ENCODE measurements at regions not wholly inside any gene's neighbourhood (a gene's known extent, or its start where the extent isn't known, plus 50 kb on each side); places are given as distances from the start of the nearest gene placed in this dataset.

DNA sequence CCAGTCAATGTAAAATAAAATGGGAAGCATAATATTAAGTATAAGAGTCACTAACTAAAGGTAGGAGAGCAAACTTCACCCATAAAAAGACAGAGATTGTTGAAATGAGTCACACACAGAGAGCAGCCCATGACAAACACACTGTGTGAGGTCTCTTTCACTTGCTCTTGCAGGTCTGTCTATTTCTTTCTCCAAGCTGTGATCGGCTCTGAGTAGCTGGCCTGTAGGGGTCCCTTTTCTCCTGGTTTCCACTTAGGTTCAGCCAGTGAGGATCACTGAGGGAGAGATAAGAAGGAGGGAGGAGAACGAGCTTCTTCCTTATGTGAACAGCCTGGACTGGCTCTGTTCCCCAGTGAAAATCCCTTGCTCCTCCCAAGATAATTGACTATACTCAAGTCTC is 133.7 kb upstream of the HS3ST3A1 start:
- Histone ChIP-seq H3K4me3 (ENCODE audit: low read length in 3 of 3) (no peak overlapping the region), H3K9me3 (ENCODE audit: control insufficient read depth in 3 of 3, low read length in 3 of 3) (no peaks in the 10 kb centered on the region), H3K36me3 (ENCODE audit: control insufficient read depth in 3 of 3, insufficient read depth in 3 of 3, low read length in 3 of 3) (no peaks in the 10 kb centered on the region), H3K27ac (ENCODE audit: low read depth, low read length) (no peak overlapping the region), H3K9ac (ENCODE audit: low read depth in 1 of 3, low read length in 3 of 3) (no peak overlapping the region), H3K27me3 (ENCODE audit: control insufficient read depth in 3 of 3, insufficient read depth in 3 of 3, low read length in 3 of 3) (peaks cover 0 to under 1% (median 0%) of the 10 kb centered on the region in 3 donors), H3K4me1 (ENCODE audit: control insufficient read depth in 3 of 3, insufficient read depth in 3 of 3, low read length in 3 of 3) (no peaks in the 10 kb centered on the region)

DNA sequence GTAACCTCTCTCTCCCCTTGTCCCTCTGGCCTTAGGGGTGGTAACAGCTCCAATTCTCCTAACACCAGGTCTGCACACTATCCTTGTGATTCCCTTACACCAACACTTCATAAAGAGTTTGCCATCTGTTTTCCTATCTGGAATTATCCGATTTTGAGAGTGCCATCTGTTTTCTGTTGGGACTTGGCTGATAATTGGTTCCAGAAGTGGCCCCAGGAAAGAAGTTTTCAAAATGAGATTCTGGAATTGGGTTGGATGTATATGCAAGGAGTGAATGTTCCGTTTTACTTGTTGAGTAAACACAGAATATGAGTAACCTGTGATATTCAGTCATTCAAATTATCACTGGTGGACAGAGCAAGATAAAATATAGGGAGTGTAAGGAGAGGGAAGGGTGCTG is 134.1 kb upstream of the HS3ST3A1 start:
- no peaks in the 10 kb centered on the region for H3K36me3 ChIP-seq (ENCODE audit: control insufficient read depth in 3 of 3, insufficient read depth in 3 of 3, low read length in 3 of 3)
- no peak overlapping the region for H3K4me3 ChIP-seq (ENCODE audit: low read length in 3 of 3)
- no peaks in the 10 kb centered on the region for H3K27me3 ChIP-seq (ENCODE audit: control insufficient read depth in 3 of 3, insufficient read depth in 3 of 3, low read length in 3 of 3)
- H3K27ac ChIP-seq (ENCODE audit: low read depth, low read length), result no peak overlapping the region
- H3K9me3 ChIP-seq (ENCODE audit: control insufficient read depth in 3 of 3, low read length in 3 of 3), result no peaks in the 10 kb centered on the region
- H3K4me1 ChIP-seq (ENCODE audit: control insufficient read depth in 3 of 3, insufficient read depth in 3 of 3, low read length in 3 of 3), result no peaks in the 10 kb centered on the region
- H3K9ac ChIP-seq (ENCODE audit: low read depth in 1 of 3, low read length in 3 of 3), result no peak overlapping the region

DNA sequence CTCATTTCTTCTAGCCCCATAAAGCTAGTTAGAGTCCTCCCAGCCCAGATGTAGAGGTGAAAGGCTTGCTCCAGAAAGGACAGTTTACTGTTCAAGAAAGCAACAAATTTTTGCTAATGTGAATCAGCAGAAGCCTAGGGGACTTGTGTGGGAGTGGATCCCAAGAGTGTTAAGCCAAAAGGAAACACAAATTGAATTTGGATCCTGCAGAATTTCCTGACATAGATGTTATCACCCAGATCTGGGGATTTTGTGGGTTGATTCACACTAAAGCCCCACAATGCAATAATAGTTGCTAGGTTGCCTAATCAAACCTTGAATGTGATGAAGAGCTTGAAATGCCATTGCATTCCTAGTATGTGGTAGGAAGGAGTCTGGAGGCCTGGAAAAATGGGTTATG is 135.2 kb upstream of the HS3ST3A1 start:
- Histone ChIP-seq H3K27me3 (ENCODE audit: control insufficient read depth in 3 of 3, insufficient read depth in 3 of 3, low read length in 3 of 3) (no peaks in the 10 kb centered on the region), H3K36me3 (ENCODE audit: control insufficient read depth in 3 of 3, insufficient read depth in 3 of 3, low read length in 3 of 3) (no peaks in the 10 kb centered on the region), H3K9ac (ENCODE audit: low read depth in 1 of 3, low read length in 3 of 3) (no peak overlapping the region)

DNA sequence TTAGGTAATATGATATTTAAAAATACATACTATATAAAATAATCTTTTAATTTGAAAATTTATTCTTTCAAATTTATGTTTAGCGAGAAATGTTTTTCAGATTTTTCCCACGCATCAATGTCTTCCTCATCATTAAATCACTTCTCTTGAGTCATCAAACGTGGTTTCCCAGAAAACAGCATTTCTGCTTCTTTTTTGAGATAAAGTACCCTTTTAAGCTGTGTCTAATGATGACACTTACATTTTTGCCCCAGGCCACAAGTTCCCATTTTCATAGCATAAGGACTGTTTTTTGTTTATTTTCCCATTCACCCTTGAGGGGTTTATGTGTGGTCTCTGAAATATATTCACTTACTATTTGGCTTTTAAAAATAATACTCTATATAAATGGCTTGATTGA is 139.0 kb upstream of the HS3ST3A1 start:
- Histone ChIP-seq H3K27me3 (ENCODE audit: control insufficient read depth in 3 of 3, insufficient read depth in 3 of 3, low read length in 3 of 3) (no peaks in the 10 kb centered on the region), H3K36me3 (ENCODE audit: control insufficient read depth in 3 of 3, insufficient read depth in 3 of 3, low read length in 3 of 3) (no peaks in the 10 kb centered on the region), H3K9me3 (ENCODE audit: control insufficient read depth in 3 of 3, low read length in 3 of 3) (no peaks in the 10 kb centered on the region), H3K27ac (ENCODE audit: low read depth, low read length) (no peak overlapping the region), H3K4me1 (ENCODE audit: control insufficient read depth in 3 of 3, insufficient read depth in 3 of 3, low read length in 3 of 3) (no peaks in the 10 kb centered on the region), H3K9ac (ENCODE audit: low read depth in 1 of 3, low read length in 3 of 3) (no peak overlapping the region), H3K4me3 (ENCODE audit: low read length in 3 of 3) (no peak overlapping the region)

More for the DNA sequence above, 135.2 kb upstream of the HS3ST3A1 start:
- Histone ChIP-seq H3K4me3 (ENCODE audit: low read length in 3 of 3) (no peak overlapping the region), H3K4me1 (ENCODE audit: control insufficient read depth in 3 of 3, insufficient read depth in 3 of 3, low read length in 3 of 3) (no peaks in the 10 kb centered on the region), H3K27ac (ENCODE audit: low read depth, low read length) (no peak overlapping the region), H3K9me3 (ENCODE audit: control insufficient read depth in 3 of 3, low read length in 3 of 3) (no peaks in the 10 kb centered on the region)

DNA sequence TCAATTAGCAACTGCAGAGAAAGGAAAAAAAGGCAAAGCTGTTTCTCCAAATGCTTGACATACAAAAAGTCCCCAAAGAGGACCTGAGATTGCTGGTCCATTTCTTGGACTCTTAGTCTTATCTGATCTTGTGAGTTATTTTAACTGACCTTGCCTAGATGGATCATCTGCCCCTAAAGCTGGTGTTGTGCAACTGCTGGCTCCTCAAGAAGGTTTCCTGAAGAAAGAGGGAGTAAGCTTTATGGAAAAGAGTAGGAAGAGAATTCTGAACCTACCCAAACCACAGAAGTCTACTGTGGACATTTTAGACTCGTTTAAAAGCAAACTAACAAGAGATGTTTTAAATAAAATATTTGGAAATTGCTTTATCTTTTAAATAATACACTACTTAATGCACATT is 140.0 kb upstream of the HS3ST3A1 start:
- Histone ChIP-seq H3K9ac (ENCODE audit: low read depth in 1 of 3, low read length in 3 of 3) (no peak overlapping the region), H3K4me1 (ENCODE audit: control insufficient read depth in 3 of 3, insufficient read depth in 3 of 3, low read length in 3 of 3) (no peaks in the 10 kb centered on the region), H3K36me3 (ENCODE audit: control insufficient read depth in 3 of 3, insufficient read depth in 3 of 3, low read length in 3 of 3) (no peaks in the 10 kb centered on the region), H3K9me3 (ENCODE audit: control insufficient read depth in 3 of 3, low read length in 3 of 3) (no peaks in the 10 kb centered on the region), H3K27me3 (ENCODE audit: control insufficient read depth in 3 of 3, insufficient read depth in 3 of 3, low read length in 3 of 3) (no peaks in the 10 kb centered on the region), H3K4me3 (ENCODE audit: low read length in 3 of 3) (no peak overlapping the region), H3K27ac (ENCODE audit: low read depth, low read length) (no peak overlapping the region)

DNA sequence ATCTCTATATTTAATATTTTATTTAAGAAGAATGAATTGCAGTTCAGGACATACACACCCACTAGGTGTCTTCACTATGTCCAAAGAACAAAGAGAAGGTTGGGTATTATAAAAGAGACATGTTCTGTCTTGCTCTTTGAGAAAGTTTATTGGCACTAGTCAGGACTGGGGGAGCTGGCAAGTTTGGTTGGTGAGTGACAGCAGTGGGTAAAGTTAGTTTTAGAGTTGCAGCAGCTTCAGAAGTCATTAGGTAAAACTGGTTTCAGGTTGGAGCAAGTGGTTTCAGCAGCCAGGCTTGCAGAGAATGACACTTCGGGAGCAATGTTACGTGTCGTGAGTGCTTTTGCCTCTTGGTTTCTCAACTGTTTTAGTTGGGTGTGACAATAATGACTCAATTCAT is 142.2 kb upstream of the HS3ST3A1 start:
- Histone ChIP-seq H3K4me3 (ENCODE audit: low read length in 3 of 3) (no peak overlapping the region), H3K9me3 (ENCODE audit: control insufficient read depth in 3 of 3, low read length in 3 of 3) (no peaks in the 10 kb centered on the region), H3K9ac (ENCODE audit: low read depth in 1 of 3, low read length in 3 of 3) (no peak overlapping the region), H3K4me1 (ENCODE audit: control insufficient read depth in 3 of 3, insufficient read depth in 3 of 3, low read length in 3 of 3) (no peaks in the 10 kb centered on the region), H3K27me3 (ENCODE audit: control insufficient read depth in 3 of 3, insufficient read depth in 3 of 3, low read length in 3 of 3) (peaks cover 0 to 3% (median 0%) of the 10 kb centered on the region in 3 donors), H3K27ac (ENCODE audit: low read depth, low read length) (no peak overlapping the region), H3K36me3 (ENCODE audit: control insufficient read depth in 3 of 3, insufficient read depth in 3 of 3, low read length in 3 of 3) (no peaks in the 10 kb centered on the region)

DNA sequence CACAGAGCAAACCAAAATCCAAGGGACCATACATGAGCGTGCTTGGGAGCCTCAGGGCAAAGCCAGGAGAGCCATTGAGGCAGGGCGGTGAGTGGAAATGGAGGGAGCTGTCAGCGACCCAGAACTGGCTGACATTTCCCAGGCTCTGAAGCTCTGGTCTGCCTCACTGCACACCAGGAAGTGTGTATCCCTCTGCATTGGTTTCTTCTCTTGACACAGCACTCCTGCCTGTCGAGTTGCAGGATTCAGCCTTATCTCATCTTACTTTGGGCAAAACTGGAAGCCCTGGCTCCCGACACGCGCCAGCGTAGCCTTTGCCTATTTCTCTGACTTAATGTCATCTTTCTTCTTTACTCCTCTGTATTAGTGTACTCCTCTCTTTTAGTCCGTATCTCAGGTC is 144.7 kb upstream of the HS3ST3A1 start:
- H3K36me3 ChIP-seq (ENCODE audit: control insufficient read depth in 3 of 3, insufficient read depth in 3 of 3, low read length in 3 of 3), result no peaks in the 10 kb centered on the region
- H3K9ac ChIP-seq (ENCODE audit: low read depth in 1 of 3, low read length in 3 of 3), result no peak overlapping the region
- no peak overlapping the region for H3K4me3 ChIP-seq (ENCODE audit: low read length in 3 of 3)
- H3K27me3 ChIP-seq (ENCODE audit: control insufficient read depth in 3 of 3, insufficient read depth in 3 of 3, low read length in 3 of 3), result peaks cover 0 to 3% (median 0%) of the 10 kb centered on the region in 3 donors
- H3K27ac ChIP-seq (ENCODE audit: low read depth, low read length), result no peak overlapping the region
- H3K4me1 ChIP-seq (ENCODE audit: control insufficient read depth in 3 of 3, insufficient read depth in 3 of 3, low read length in 3 of 3), result no peaks in the 10 kb centered on the region
- H3K9me3 ChIP-seq (ENCODE audit: control insufficient read depth in 3 of 3, low read length in 3 of 3), result no peaks in the 10 kb centered on the region

DNA sequence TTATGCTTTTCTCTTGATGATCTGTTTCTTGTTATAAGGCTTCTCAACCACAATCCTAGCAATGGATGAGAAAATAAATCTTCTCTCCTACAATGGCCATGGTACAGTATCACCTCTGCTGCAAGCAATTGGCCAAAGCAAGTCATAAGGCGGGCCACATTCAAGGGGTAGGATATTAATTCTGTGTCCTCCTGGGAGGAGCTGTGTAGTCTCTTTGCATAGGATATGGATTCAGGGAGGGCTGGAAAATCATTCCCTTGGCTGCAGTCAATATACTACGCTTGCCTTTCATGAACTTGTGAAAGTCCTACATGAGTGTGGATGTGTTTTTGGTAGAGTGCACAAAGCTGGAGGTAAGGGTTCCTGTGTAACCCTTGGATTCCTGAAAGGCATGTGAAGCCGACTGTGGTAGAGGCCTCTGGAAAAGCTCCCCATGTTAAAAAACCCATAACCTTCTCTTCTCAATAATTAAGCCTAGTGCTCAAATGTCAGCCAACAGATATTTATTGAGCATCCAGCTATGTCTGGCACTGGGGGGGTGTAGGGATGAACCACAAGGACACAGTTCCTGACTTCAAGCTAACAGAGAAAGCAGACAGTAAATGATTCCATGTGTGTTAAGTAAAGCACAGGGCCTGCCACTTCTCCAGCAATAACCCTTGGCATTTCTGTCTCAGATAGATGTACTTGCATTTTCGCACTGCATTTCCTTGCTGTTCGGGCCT is 147.6 kb upstream of the HS3ST3A1 start:
- Histone ChIP-seq H3K4me3 (ENCODE audit: low read length in 3 of 3) (no peak overlapping the region), H3K27me3 (ENCODE audit: control insufficient read depth in 3 of 3, insufficient read depth in 3 of 3, low read length in 3 of 3) (peaks cover 0 to 3% (median 0%) of the 10 kb centered on the region in 3 donors), H3K9me3 (ENCODE audit: control insufficient read depth in 3 of 3, low read length in 3 of 3) (no peaks in the 10 kb centered on the region), H3K9ac (ENCODE audit: low read depth in 1 of 3, low read length in 3 of 3) (no peak overlapping the region), H3K4me1 (ENCODE audit: control insufficient read depth in 3 of 3, insufficient read depth in 3 of 3, low read length in 3 of 3) (no peaks in the 10 kb centered on the region), H3K27ac (ENCODE audit: low read depth, low read length) (no peak overlapping the region), H3K36me3 (ENCODE audit: control insufficient read depth in 3 of 3, insufficient read depth in 3 of 3, low read length in 3 of 3) (no peaks in the 10 kb centered on the region)

DNA sequence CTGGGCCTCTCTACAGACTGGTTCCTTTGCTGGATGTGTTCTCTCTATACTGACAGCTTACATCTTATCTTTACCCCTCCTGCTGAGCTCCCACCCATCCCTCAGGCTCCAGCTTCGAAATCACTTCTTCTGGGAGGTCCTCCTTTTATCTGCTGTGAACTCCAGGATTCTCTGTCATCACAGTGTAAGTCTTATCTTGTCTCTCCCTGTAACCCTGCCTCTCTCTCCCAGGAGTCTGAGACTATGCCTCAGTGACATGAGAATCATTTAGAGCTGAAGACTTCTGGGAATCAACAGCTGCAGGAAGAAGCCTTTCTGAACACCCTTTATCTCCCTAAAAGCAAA is 148.1 kb upstream of the HS3ST3A1 start:
- H3K4me3 ChIP-seq (ENCODE audit: low read length in 3 of 3), result no peak overlapping the region
- H3K27me3 ChIP-seq (ENCODE audit: control insufficient read depth in 3 of 3, insufficient read depth in 3 of 3, low read length in 3 of 3), result peaks cover 0 to 3% (median 0%) of the 10 kb centered on the region in 3 donors
- no peak overlapping the region for H3K27ac ChIP-seq (ENCODE audit: low read depth, low read length)
- H3K4me1 ChIP-seq (ENCODE audit: control insufficient read depth in 3 of 3, insufficient read depth in 3 of 3, low read length in 3 of 3), result no peaks in the 10 kb centered on the region
- H3K36me3 ChIP-seq (ENCODE audit: control insufficient read depth in 3 of 3, insufficient read depth in 3 of 3, low read length in 3 of 3), result no peaks in the 10 kb centered on the region
- H3K9me3 ChIP-seq (ENCODE audit: control insufficient read depth in 3 of 3, low read length in 3 of 3), result no peaks in the 10 kb centered on the region
- no peak overlapping the region for H3K9ac ChIP-seq (ENCODE audit: low read depth in 1 of 3, low read length in 3 of 3)

DNA sequence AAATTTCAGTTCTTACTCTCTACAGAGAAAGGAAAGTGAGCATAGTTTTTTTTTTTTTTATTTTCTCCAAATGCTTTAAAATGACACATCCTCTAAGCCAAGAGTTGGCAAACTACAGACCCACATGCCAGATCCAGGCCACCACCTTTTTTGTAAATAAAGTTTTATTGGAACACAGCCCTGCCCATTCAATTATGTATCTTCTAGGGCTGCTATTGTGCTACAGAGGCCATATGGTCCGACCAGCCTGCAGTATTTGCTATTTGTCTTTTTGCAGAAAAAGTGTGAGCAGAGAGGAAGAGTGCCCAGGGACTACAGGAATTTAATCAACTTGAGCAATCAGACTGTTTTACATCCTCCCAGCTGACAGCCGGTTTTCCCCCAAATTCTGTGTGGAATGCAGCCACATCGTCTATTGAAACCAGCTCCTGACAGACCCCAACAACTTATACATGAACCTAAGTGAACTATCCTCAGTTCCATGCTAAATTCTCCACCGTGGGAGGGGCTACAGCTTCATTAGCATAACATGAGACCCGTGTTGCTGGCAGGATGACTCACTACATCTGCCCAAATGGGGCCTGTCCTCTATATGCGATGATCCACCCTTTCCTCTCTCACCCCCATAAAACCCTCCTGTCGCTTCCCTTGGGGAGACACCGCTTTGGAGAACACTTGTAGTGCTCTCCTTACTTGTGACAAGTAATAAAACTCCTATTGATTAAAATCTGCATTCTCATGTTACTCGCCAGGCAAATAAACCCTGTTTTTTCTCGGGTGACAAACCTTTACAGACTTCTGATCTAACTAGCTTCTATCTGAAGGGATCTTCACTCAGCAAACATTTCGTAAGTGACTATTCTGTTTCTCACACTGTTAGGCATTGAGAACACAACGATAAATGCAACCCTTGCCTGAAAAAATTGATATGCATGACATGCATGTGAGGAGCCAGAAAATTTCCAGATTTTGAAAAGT is 149.4 kb upstream of the HS3ST3A1 start:
- Histone ChIP-seq H3K4me3 (ENCODE audit: low read length in 3 of 3) (no peak overlapping the region), H3K9me3 (ENCODE audit: control insufficient read depth in 3 of 3, low read length in 3 of 3) (no peaks in the 10 kb centered on the region), H3K4me1 (ENCODE audit: control insufficient read depth in 3 of 3, insufficient read depth in 3 of 3, low read length in 3 of 3) (no peaks in the 10 kb centered on the region), H3K27ac (ENCODE audit: low read depth, low read length) (no peak overlapping the region), H3K36me3 (ENCODE audit: control insufficient read depth in 3 of 3, insufficient read depth in 3 of 3, low read length in 3 of 3) (no peaks in the 10 kb centered on the region), H3K9ac (ENCODE audit: low read depth in 1 of 3, low read length in 3 of 3) (no peak overlapping the region), H3K27me3 (ENCODE audit: control insufficient read depth in 3 of 3, insufficient read depth in 3 of 3, low read length in 3 of 3) (peaks cover 0 to 3% (median 0%) of the 10 kb centered on the region in 3 donors)
